Fibroblast of mammary gland (primary cell): ENCODE measurements at regions not wholly inside any gene's neighbourhood (a gene's known extent, or its start where the extent isn't known, plus 50 kb on each side); places are given as distances from the start of the nearest gene placed in this dataset.

Experiments used
- DNase-seq: peaks from one replicate; pipeline ENCODE4 v3.0.0-alpha.2; 2010; ENCODE audit warnings: low read depth
- H3K4me3 ChIP-seq: 2 replicates; pipeline ENCODE4 v1.5.1; 2011; ENCODE audit warnings: low read depth, mild to moderate bottlenecking, low read length, moderate library complexity; ENCODE audit not compliant: control insufficient read depth
- CTCF ChIP-seq: conservative IDR thresholded peaks from 2 replicates; pipeline ENCODE4 v1.5.1; 2011; ENCODE audit warnings: low read depth, low read length, inconsistent platforms; ENCODE audit not compliant: control insufficient read depth, insufficient read depth

DNA sequence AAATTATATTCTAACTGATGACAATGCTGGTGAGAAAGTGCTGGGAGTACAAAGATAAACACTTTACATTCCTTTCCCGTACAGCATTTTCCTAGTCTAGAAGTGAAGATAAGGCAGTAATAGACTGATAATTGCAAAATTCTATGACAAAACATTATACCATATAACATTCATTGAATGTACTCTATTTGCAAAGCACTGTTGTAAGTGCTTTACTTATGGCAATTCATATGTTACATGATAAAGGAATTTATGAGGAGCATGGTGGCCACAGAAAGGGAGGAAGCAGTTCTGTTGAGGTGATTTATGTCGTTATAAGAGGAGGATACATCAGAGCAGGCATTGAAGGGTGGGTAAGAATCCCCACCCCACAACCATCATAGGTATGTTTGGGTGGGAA lies 434.8 kb downstream of the RAB38 start:
- no peak for TF ChIP-seq CTCF
- DNase-seq, result no peak
- no peak overlapping the region for H3K4me3 ChIP-seq

- no peak for TF ChIP-seq CTCF
- DNase-seq, result no peak
- H3K4me3 ChIP-seq, result no peak overlapping the region
Observed at GRCh38 chr11:87739766-87740165, 435.5 kb downstream of the RAB38 start.

GRCh38 chr11:87739261-87739660 lies 436.0 kb downstream of the RAB38 start:
- no peak for TF ChIP-seq CTCF
- DNase-seq, result no peak
- no peak overlapping the region for H3K4me3 ChIP-seq

GRCh38 chr11:87736928-87737327 lies 438.3 kb downstream of the RAB38 start:
- DNase-seq, result no peak
- H3K4me3 ChIP-seq, result no peak overlapping the region
- no peak for TF ChIP-seq CTCF

GRCh38 chr11:87726506-87726905 lies 448.7 kb downstream of the RAB38 start:
- no peak overlapping the region for H3K4me3 ChIP-seq
- no peak for DNase-seq
- TF ChIP-seq CTCF, result no peak

GRCh38 chr11:87724358-87724757 lies 450.9 kb downstream of the RAB38 start:
- H3K4me3 ChIP-seq, result no peak overlapping the region
- no peak for TF ChIP-seq CTCF
- no peak for DNase-seq
